ENCODE measurements at regions not wholly inside any gene's neighbourhood (a gene's known extent, or its start where the extent isn't known, plus 50 kb on each side); places are given as distances from the start of the nearest gene placed in this dataset.

DNA sequence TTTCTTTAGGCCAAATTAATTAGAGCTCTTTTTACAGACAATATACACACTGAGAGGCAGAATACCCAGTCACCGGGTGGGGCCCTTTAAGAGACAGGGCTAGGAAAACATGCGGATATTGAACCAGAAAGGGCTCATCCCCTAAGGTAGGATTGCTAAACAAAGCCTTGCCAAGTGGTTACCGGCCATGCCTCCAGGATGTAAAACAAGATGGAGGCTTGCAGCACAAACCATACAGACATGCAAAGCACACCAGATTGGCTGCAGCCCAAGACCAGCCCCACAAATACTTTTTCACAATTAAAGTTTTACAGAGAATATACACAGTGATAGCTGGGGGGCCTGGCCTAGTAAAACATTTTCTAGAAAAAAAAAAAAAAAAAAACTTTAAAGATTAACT, 210.0 kb downstream of the KLHL4 start:
- no CpG with 5 or more reads among the region's 3 CpGs for WGBS (ENCODE audit: insufficient coverage, low lambda C conversion rate)
- no peak overlapping the region for H3K27ac ChIP-seq (ENCODE audit: low read length)

DNA sequence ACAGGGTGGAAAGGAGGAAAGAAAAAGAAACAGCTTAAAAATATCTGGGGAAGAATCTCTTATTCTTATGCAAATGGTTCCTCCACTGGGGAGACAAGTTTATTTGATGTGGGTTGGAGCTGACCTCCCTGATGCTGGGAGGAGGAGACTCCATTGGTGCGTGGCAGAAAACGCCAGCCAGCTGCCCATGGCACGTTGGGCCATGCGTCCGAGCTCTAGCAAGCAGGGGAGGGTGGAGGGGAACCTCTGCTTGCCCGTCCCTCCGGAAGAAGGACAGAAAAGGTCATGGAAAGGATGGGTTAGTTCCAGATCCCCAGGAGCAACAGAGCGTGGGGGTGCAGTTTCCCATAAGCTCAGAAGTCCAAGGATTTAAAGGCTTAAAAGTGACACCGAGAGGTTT, 210.4 kb downstream of the KLHL4 start:
- no CpG with 5 or more reads among the region's 9 CpGs for WGBS (ENCODE audit: insufficient coverage, low lambda C conversion rate)
- no peak overlapping the region for H3K27ac ChIP-seq (ENCODE audit: low read length)

More for the DNA sequence above, 210.0 kb downstream of the KLHL4 start:
- Histone ChIP-seq H3K27me3 (ENCODE audit: control insufficient read depth, insufficient read depth, low read length) (no peaks in the 10 kb centered on the region), H3K36me3 (ENCODE audit: control insufficient read depth, insufficient read depth, low read length) (no peaks in the 10 kb centered on the region), H3K4me3 (ENCODE audit: low read length) (no peak overlapping the region), H3K4me1 (ENCODE audit: control insufficient read depth, insufficient read depth, low read length) (no peaks in the 10 kb centered on the region), H3K9me3 (ENCODE audit: control insufficient read depth, low read depth, low read length) (peaks cover 2% of the 10 kb centered on the region)
- no peak for DNase-seq

GRCh38 chrX:87728459-87728858, 210.9 kb downstream of the KLHL4 start:
- no peaks in the 10 kb centered on the region for H3K36me3 ChIP-seq (ENCODE audit: control insufficient read depth, insufficient read depth, low read length)
- H3K4me1 ChIP-seq (ENCODE audit: control insufficient read depth, insufficient read depth, low read length) = no peaks in the 10 kb centered on the region
- H3K4me3 ChIP-seq (ENCODE audit: low read length) = no peak overlapping the region
- no peak for DNase-seq
- H3K9me3 ChIP-seq (ENCODE audit: control insufficient read depth, low read depth, low read length) = peaks cover 2% of the 10 kb centered on the region
- WGBS (ENCODE audit: insufficient coverage, low lambda C conversion rate) = no CpG with 5 or more reads among the region's 7 CpGs
- no peak overlapping the region for H3K27ac ChIP-seq (ENCODE audit: low read length)
- H3K27me3 ChIP-seq (ENCODE audit: control insufficient read depth, insufficient read depth, low read length) = no peaks in the 10 kb centered on the region

More for the DNA sequence above, 210.4 kb downstream of the KLHL4 start:
- Histone ChIP-seq H3K4me3 (ENCODE audit: low read length) (no peak overlapping the region), H3K36me3 (ENCODE audit: control insufficient read depth, insufficient read depth, low read length) (no peaks in the 10 kb centered on the region), H3K27me3 (ENCODE audit: control insufficient read depth, insufficient read depth, low read length) (no peaks in the 10 kb centered on the region), H3K4me1 (ENCODE audit: control insufficient read depth, insufficient read depth, low read length) (no peaks in the 10 kb centered on the region), H3K9me3 (ENCODE audit: control insufficient read depth, low read depth, low read length) (peaks cover 2% of the 10 kb centered on the region)
- no peak for DNase-seq

DNA sequence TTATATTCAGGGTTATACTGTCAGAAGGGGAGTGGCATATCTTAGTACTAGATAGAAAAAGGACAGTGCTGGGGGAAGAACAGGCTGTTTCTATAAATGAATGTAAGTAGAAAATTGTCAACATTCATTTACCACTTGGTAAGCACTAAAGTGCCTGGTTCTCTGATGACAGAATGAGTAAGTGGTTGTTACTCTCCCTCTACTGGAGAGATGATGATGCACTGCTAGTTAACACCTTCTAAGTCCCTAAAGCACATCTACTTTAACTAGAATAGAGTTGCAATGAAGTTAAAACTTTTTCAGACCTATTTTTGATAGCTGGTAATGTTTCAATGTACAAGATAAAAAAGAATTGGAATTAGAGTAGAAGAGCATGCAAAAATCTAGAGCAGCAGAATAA, 214.5 kb downstream of the KLHL4 start:
- no peaks in the 10 kb centered on the region for H3K4me1 ChIP-seq (ENCODE audit: control insufficient read depth, insufficient read depth, low read length)
- H3K36me3 ChIP-seq (ENCODE audit: control insufficient read depth, insufficient read depth, low read length) = no peaks in the 10 kb centered on the region
- no peak overlapping the region for H3K27ac ChIP-seq (ENCODE audit: low read length)
- H3K9me3 ChIP-seq (ENCODE audit: control insufficient read depth, low read depth, low read length) = peaks cover 2% of the 10 kb centered on the region
- DNase-seq = no peak
- no peaks in the 10 kb centered on the region for H3K27me3 ChIP-seq (ENCODE audit: control insufficient read depth, insufficient read depth, low read length)
- H3K4me3 ChIP-seq (ENCODE audit: low read length) = no peak overlapping the region

DNA sequence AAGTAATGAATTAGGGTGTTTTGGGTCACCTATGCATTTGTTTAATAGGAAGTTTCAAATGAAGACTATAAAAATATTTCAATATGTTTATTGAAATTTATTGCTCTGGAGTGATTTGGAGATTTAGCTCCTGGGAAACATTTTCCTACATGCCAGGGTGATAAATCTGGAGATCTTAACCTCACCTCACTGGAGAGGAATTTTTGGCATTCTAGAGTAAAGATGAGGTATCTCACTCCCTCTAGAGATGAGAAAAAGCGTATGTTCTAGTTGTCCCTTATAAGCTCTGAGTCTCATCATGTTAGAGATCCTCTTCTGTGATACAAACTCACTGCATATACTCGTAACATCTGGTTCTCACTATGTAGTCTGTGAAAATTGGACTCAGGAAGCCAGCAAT, 219.0 kb downstream of the KLHL4 start:
- no CpG with 5 or more reads among the region's 2 CpGs for WGBS (ENCODE audit: insufficient coverage, low lambda C conversion rate)
- H3K4me1 ChIP-seq (ENCODE audit: control insufficient read depth, insufficient read depth, low read length) = no peaks in the 10 kb centered on the region
- H3K27me3 ChIP-seq (ENCODE audit: control insufficient read depth, insufficient read depth, low read length) = no peaks in the 10 kb centered on the region
- no peak overlapping the region for H3K27ac ChIP-seq (ENCODE audit: low read length)
- no peak for DNase-seq
- H3K4me3 ChIP-seq (ENCODE audit: low read length) = no peak overlapping the region
- H3K36me3 ChIP-seq (ENCODE audit: control insufficient read depth, insufficient read depth, low read length) = no peaks in the 10 kb centered on the region
- no peaks in the 10 kb centered on the region for H3K9me3 ChIP-seq (ENCODE audit: control insufficient read depth, low read depth, low read length)

DNA sequence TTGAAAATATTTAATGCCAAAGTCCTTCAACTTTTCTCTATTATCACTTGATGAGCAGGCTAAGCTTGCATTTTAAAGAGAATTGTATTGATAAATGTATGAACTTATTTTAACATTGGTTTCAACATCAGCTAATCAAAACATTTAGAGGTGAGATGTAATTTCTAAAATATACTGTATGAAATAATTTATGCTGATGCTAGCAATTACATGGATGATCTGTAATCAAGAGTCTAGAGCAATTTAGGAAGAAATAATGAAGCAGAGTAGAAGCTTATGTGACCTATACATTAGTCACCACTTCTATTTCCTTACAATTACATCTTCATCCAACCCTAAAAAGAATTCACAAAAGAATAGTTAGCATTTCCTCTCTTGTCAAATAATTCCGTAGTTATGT, 226.8 kb downstream of the KLHL4 start:
- Histone ChIP-seq H3K4me1 (ENCODE audit: control insufficient read depth, insufficient read depth, low read length) (no peaks in the 10 kb centered on the region), H3K27ac (ENCODE audit: low read length) (no peak overlapping the region), H3K36me3 (ENCODE audit: control insufficient read depth, insufficient read depth, low read length) (no peaks in the 10 kb centered on the region), H3K4me3 (ENCODE audit: low read length) (no peak overlapping the region), H3K9me3 (ENCODE audit: control insufficient read depth, low read depth, low read length) (no peaks in the 10 kb centered on the region), H3K27me3 (ENCODE audit: control insufficient read depth, insufficient read depth, low read length) (no peaks in the 10 kb centered on the region)
- DNase-seq = no peak
- WGBS (ENCODE audit: insufficient coverage, low lambda C conversion rate) = no CpG with 5 or more reads among the region's 1 CpG

DNA sequence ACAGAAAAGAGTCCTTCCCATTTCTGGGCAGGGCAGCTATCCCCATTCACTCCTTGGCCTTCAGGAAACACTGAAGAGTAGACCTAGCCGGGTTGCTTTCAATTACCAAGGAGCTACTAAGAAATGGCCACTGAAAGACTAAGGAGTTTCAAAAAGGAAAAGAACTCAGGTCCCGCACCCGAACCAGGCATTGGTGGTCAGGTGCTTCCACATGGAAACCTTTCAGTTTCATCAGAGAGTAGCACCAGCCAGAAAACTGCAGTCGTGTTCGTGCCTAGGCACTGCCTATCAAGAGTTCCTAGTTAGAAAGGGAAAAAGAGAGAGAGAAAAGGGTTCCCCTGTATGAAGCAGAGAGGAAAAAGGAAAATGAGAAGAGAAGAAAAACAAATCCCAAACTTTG, 237.9 kb downstream of the KLHL4 start:
- no CpG with 5 or more reads among the region's 5 CpGs for WGBS (ENCODE audit: insufficient coverage, low lambda C conversion rate)
- H3K36me3 ChIP-seq (ENCODE audit: control insufficient read depth, insufficient read depth, low read length) = no peaks in the 10 kb centered on the region
- no peak overlapping the region for H3K4me3 ChIP-seq (ENCODE audit: low read length)
- H3K9me3 ChIP-seq (ENCODE audit: control insufficient read depth, low read depth, low read length) = no peaks in the 10 kb centered on the region
- H3K27me3 ChIP-seq (ENCODE audit: control insufficient read depth, insufficient read depth, low read length) = no peaks in the 10 kb centered on the region
- no peak for DNase-seq
- no peaks in the 10 kb centered on the region for H3K4me1 ChIP-seq (ENCODE audit: control insufficient read depth, insufficient read depth, low read length)
- no peak overlapping the region for H3K27ac ChIP-seq (ENCODE audit: low read length)

DNA sequence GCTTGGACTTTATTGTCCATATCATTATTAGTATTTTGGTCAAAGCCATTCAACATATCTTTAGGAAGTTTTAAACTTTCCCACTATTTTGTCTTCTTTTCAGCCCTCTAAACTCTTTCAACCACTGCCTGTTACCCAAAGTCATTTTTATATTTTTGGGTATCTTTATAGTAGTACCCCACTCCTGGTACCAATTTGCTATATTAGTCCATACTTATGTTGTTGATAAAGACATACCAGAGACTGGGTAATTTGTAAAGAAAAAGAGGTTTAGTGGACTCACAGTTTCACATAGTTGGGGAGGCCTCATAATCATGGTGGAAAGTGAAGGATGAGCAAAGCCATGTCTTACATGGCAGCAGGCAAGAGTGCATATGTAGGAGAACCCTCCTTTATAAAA, 271.4 kb downstream of the KLHL4 start:
- no peaks in the 10 kb centered on the region for H3K36me3 ChIP-seq (ENCODE audit: control insufficient read depth, insufficient read depth, low read length)
- DNase-seq = no peak
- no peak overlapping the region for H3K4me3 ChIP-seq (ENCODE audit: low read length)
- no peaks in the 10 kb centered on the region for H3K9me3 ChIP-seq (ENCODE audit: control insufficient read depth, low read depth, low read length)
- no peak overlapping the region for H3K27ac ChIP-seq (ENCODE audit: low read length)
- no peaks in the 10 kb centered on the region for H3K4me1 ChIP-seq (ENCODE audit: control insufficient read depth, insufficient read depth, low read length)
- no peaks in the 10 kb centered on the region for H3K27me3 ChIP-seq (ENCODE audit: control insufficient read depth, insufficient read depth, low read length)

DNA sequence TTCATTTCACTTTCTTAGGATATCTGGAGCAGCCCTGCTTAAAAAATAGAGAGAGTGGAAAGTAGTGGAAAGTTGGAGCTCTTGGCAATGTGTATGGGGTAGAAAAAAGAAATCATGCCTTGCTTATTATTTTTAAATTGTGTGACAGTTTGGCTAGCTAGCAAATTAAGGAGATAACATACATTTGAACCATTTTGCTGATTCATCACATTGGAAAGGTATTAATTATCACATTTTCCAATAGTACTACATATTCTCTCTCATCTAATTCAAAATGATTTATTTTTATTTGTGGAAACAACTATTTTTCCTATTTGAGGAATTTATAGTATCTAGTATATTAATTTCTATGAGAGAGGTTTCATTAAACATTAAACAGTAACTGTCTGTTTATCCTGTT, 280.4 kb downstream of the KLHL4 start:
- Histone ChIP-seq H3K9me3 (ENCODE audit: control insufficient read depth, low read depth, low read length) (no peaks in the 10 kb centered on the region), H3K27me3 (ENCODE audit: control insufficient read depth, insufficient read depth, low read length) (no peaks in the 10 kb centered on the region), H3K4me1 (ENCODE audit: control insufficient read depth, insufficient read depth, low read length) (no peaks in the 10 kb centered on the region), H3K4me3 (ENCODE audit: low read length) (no peak overlapping the region), H3K27ac (ENCODE audit: low read length) (no peak overlapping the region), H3K36me3 (ENCODE audit: control insufficient read depth, insufficient read depth, low read length) (no peaks in the 10 kb centered on the region)
- DNase-seq = no peak

DNA sequence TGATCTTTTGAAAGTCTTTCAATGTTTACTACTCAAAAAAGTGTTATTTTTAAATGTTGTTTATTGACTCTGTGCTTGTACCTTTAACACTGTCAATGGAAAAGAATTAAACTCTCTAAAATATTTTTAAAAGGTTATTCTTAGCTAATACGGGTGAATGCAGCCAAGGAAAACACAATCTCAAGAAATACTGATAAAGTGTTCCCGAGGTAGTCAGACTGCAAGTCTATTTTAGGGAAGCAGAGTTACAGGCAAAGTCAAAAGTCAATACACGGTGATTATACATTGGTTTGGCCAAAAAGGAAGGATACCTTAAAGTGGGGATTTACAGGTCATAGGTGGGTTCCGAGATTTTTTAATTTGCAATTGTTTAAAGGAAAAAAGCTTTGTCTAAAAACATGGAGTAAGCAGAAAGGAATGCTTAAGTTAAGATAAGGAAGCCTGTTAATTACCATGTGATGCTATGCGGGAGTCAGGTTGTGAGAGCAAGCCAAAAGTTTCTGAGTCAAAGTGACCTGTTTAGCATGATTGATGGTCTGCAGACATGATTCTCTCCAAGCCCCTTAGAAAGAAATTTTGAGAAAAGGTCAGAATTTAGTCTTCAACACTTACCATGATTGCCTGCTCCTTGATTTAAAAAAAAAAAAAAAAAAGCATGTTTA, 288.4 kb downstream of the KLHL4 start:
- WGBS (ENCODE audit: insufficient coverage, low lambda C conversion rate) = 0% methylated on average over 1 of the region's 5 CpGs
- Histone ChIP-seq H3K4me1 (ENCODE audit: control insufficient read depth, insufficient read depth, low read length) (no peaks in the 10 kb centered on the region), H3K9me3 (ENCODE audit: control insufficient read depth, low read depth, low read length) (peaks cover 6% of the 10 kb centered on the region), H3K27ac (ENCODE audit: low read length) (no peak overlapping the region), H3K36me3 (ENCODE audit: control insufficient read depth, insufficient read depth, low read length) (no peaks in the 10 kb centered on the region), H3K27me3 (ENCODE audit: control insufficient read depth, insufficient read depth, low read length) (no peaks in the 10 kb centered on the region), H3K4me3 (ENCODE audit: low read length) (no peak overlapping the region)
- DNase-seq = no peak

- H3K36me3 ChIP-seq (ENCODE audit: control insufficient read depth, insufficient read depth, low read length) = no peaks in the 10 kb centered on the region
- H3K9me3 ChIP-seq (ENCODE audit: control insufficient read depth, low read depth, low read length) = peaks cover 6% of the 10 kb centered on the region
- no peak for DNase-seq
- WGBS (ENCODE audit: insufficient coverage, low lambda C conversion rate) = no CpG with 5 or more reads among the region's 35 CpGs
- no peak overlapping the region for H3K4me3 ChIP-seq (ENCODE audit: low read length)
- H3K27me3 ChIP-seq (ENCODE audit: control insufficient read depth, insufficient read depth, low read length) = no peaks in the 10 kb centered on the region
- no peak overlapping the region for H3K27ac ChIP-seq (ENCODE audit: low read length)
- H3K4me1 ChIP-seq (ENCODE audit: control insufficient read depth, insufficient read depth, low read length) = no peaks in the 10 kb centered on the region
Observed at GRCh38 chrX:87808576-87809243, 291.1 kb downstream of the KLHL4 start.
